OCI-LY3 (cell line): ENCODE measurements at regions not wholly inside any gene's neighbourhood (a gene's known extent, or its start where the extent isn't known, plus 50 kb on each side); places are given as distances from the start of the nearest gene placed in this dataset.

Experiments
- H2AFZ ChIP-seq: fragments of 200-600, 300-600 bp; shearing (Covaris generic); 2 replicates; pipeline ENCODE4 v1.6.0; 2014; ENCODE audit warnings: antibody characterized with exemption, low read depth, low read length
- H3K27ac ChIP-seq: fragments of 200-600, 300-600 bp; sonication (generic); 2 replicates; pipeline ENCODE4 v1.5.1; 2014; ENCODE audit warnings: mild to moderate bottlenecking, low read length, moderate library complexity, mixed read lengths
- H3K27me3 ChIP-seq: fragments of 200-600, 300-600 bp; sonication (generic); 2 replicates; pipeline ENCODE4 v1.6.1; 2014; ENCODE audit warnings: low read depth, low read length, mixed read lengths
- H3K36me3 ChIP-seq: fragments of 200-600, 300-600 bp; sonication (generic); replicated peaks from 2 replicates; pipeline ENCODE3; 2014; ENCODE audit warnings: low read depth, low read length, mixed read lengths
- H3K4me1 ChIP-seq: fragments of 300-600, 200-600 bp; sonication (generic); 2 replicates; pipeline ENCODE4 v1.6.1; 2014; ENCODE audit warnings: low read length, mixed read lengths
- H3K4me2 ChIP-seq: fragments of 200-600, 300-600 bp; sonication (generic); 2 replicates; pipeline ENCODE4 v1.6.1; 2014; ENCODE audit warnings: low read length, mixed read lengths
- H3K4me3 ChIP-seq: fragments of 300-600, 200-600 bp; sonication (generic); 2 replicates; pipeline ENCODE4 v1.5.1; 2014; ENCODE audit warnings: antibody characterized with exemption, mild to moderate bottlenecking, low read length, moderate library complexity
- H3K79me2 ChIP-seq: fragments of 300-600, 200-600 bp; shearing (Covaris generic); 2 replicates; pipeline ENCODE4 v1.6.1; 2014; ENCODE audit warnings: mild to moderate bottlenecking, low read length, mixed read lengths
- H3K9ac ChIP-seq: fragments of 300-600, 200-600 bp; shearing (Covaris generic); 2 replicates; pipeline ENCODE4 v1.6.0; 2014; ENCODE audit warnings: mild to moderate bottlenecking, low read length, moderate library complexity
- H3K9me3 ChIP-seq: fragments of 200-600, 300-600 bp; shearing (Covaris generic); 2 replicates; pipeline ENCODE4 v1.6.1; 2014; ENCODE audit warnings: low read length, mixed read lengths; ENCODE audit not compliant: insufficient read depth
- H4K20me1 ChIP-seq: fragments of 200-600, 300-600 bp; sonication (generic); 2 replicates; pipeline ENCODE4 v1.6.1; 2016; ENCODE audit warnings: low read length, mixed read lengths; ENCODE audit not compliant: insufficient read depth
- EZH2phosphoT487 ChIP-seq: fragments of 200-600 bp; shearing (Covaris generic); IDR thresholded peaks from 2 replicates; pipeline ENCODE4 v1.6.1; 2018; ENCODE audit warnings: antibody characterized with exemption, mixed run types, low read depth
- TF ChIP-seq, protein P1 (sequence below): fragments of 200-600, 300-600 bp; sonication (generic); IDR thresholded peaks from 2 replicates; pipeline ENCODE4 v1.5.1; 2014; ENCODE audit warnings: antibody characterized with exemption, low read length, low read depth

DNA sequence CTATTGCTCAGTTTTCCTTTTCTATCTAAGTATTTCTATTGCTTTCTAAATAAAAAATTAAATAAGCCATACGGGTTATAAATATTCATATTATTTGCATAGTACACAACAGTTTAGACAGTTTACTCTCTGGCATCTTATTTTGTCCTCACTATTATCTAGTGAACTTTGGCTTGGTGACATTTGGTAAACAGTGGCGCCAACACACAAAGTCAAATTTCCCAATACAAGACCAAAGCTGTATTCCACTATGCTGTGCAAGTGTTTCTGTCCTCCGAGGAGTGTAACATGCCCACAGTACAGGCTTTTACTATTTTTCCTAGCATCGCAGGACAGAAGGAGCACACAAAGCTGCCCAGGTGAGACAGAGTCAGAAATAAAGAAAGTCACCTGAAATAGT lies 61.7 kb upstream of the TP63 start:
- TF ChIP-seq EZH2phosphoT487: no peak
- TF ChIP-seq, protein P1, sequence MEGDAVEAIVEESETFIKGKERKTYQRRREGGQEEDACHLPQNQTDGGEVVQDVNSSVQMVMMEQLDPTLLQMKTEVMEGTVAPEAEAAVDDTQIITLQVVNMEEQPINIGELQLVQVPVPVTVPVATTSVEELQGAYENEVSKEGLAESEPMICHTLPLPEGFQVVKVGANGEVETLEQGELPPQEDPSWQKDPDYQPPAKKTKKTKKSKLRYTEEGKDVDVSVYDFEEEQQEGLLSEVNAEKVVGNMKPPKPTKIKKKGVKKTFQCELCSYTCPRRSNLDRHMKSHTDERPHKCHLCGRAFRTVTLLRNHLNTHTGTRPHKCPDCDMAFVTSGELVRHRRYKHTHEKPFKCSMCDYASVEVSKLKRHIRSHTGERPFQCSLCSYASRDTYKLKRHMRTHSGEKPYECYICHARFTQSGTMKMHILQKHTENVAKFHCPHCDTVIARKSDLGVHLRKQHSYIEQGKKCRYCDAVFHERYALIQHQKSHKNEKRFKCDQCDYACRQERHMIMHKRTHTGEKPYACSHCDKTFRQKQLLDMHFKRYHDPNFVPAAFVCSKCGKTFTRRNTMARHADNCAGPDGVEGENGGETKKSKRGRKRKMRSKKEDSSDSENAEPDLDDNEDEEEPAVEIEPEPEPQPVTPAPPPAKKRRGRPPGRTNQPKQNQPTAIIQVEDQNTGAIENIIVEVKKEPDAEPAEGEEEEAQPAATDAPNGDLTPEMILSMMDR: no peak
- H2AFZ ChIP-seq: no peak overlapping the region
- H3K4me2 ChIP-seq: peak overlapping the region; percentile 77; the same call in 1 of the 2 replicates
- peak overlapping the region; percentile 91 for H3K27ac ChIP-seq
- peak overlapping the region; percentile 74; the same call in 1 of the 2 replicates for H3K9ac ChIP-seq
- no peaks in the 10 kb centered on the region for H3K9me3 ChIP-seq
- H3K4me3 ChIP-seq: no peak overlapping the region
- no peaks in the 10 kb centered on the region for H3K79me2 ChIP-seq
- no peaks in the 10 kb centered on the region for H3K36me3 ChIP-seq
- H3K4me1 ChIP-seq: peaks cover 98% of the 10 kb centered on the region
- H3K27me3 ChIP-seq: no peaks in the 10 kb centered on the region
- H4K20me1 ChIP-seq: no peaks in the 10 kb centered on the region

DNA sequence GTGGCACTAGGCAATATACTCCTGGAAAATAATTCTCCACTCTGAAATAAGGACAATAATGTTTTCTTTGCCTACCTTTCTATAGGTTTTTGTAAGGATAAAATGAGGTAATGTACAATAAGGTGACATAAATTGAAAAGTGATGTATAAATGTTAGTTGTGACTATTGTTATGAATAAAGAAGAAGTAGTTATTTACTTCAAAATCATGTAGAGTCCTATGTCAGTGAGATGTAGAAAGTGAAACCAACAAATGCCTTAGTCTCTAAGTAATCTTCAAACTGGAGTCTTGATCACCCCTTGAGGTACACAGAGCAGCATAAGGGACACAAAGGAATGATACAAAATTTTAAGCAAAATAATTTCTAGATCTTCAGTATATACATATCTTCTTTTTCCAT lies 60.3 kb upstream of the TP63 start:
- no peaks in the 10 kb centered on the region for H3K36me3 ChIP-seq
- peak overlapping the region; percentile 72 for H3K4me2 ChIP-seq
- no peak for TF ChIP-seq EZH2phosphoT487
- TF ChIP-seq, protein P1: no peak
- H3K27me3 ChIP-seq: no peaks in the 10 kb centered on the region
- H3K4me3 ChIP-seq: peak overlapping the region; percentile 35; the same call in 1 of the 2 replicates
- peak overlapping the region; percentile 75 for H3K9ac ChIP-seq
- no peak overlapping the region for H2AFZ ChIP-seq
- peaks cover 87% of the 10 kb centered on the region for H3K4me1 ChIP-seq
- H3K79me2 ChIP-seq: no peaks in the 10 kb centered on the region
- H4K20me1 ChIP-seq: no peaks in the 10 kb centered on the region
- H3K9me3 ChIP-seq: no peaks in the 10 kb centered on the region
- peak overlapping the region; percentile 91 for H3K27ac ChIP-seq

DNA sequence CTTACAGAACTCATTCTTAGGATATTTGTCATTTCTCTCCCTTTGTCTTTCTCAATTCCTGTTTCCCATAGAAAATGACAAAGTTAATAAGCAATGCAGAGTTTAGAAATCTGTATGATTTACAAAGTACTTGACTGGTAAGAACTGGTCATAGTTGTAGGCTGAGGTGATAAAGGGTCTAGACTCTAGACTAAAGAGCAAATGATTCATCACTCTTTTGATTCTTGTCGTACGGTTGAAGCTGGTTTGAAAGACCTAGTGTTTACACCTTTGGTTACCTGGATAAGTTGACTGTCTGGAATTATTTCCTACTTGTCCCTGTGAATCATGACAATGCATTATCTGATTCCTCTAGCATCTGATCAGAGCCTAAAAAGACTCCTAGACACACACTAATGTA lies 58.9 kb upstream of the TP63 start:
- no peaks in the 10 kb centered on the region for H4K20me1 ChIP-seq
- no peaks in the 10 kb centered on the region for H3K36me3 ChIP-seq
- TF ChIP-seq EZH2phosphoT487: no peak
- TF ChIP-seq, protein P1: no peak
- H3K79me2 ChIP-seq: no peaks in the 10 kb centered on the region
- peak overlapping the region; percentile 72 for H3K4me2 ChIP-seq
- H3K9me3 ChIP-seq: no peaks in the 10 kb centered on the region
- H3K27ac ChIP-seq: peak overlapping the region; percentile 91
- H3K27me3 ChIP-seq: no peaks in the 10 kb centered on the region
- peak overlapping the region; percentile 38 for H3K4me3 ChIP-seq
- peaks cover 83% of the 10 kb centered on the region for H3K4me1 ChIP-seq
- peak overlapping the region; percentile 75 for H3K9ac ChIP-seq
- no peak overlapping the region for H2AFZ ChIP-seq

DNA sequence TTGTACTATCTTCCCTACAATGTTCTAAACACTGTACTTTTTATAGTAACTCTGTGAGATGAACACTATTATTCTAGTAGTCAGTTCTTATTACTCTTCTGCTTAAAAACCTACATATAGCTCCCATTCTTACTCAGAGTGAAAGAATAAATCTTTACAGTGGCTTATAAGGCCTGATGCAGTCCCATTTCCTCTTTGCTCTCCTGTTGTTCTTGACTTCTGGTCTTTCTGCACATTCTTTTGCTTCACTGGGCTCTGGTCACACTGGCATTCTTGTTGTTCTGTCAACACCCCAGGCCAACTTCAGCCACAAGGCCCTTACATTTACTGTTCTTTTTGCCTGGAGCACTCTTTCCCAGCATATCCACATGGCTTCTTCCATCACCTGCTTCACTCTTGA lies 58.2 kb upstream of the TP63 start:
- Histone ChIP-seq H3K4me1 (peaks cover 77% of the 10 kb centered on the region), H3K9me3 (no peaks in the 10 kb centered on the region)
- TF ChIP-seq EZH2phosphoT487: no peak
- TF ChIP-seq, protein P1: no peak

More for the DNA sequence above, 58.2 kb upstream of the TP63 start:
- Histone ChIP-seq H3K4me2 (peak overlapping the region; percentile 72), H3K9ac (peak overlapping the region; percentile 75), H2AFZ (no peak overlapping the region), H3K4me3 (peak overlapping the region; percentile 38; the same call in 1 of the 2 replicates), H3K36me3 (no peaks in the 10 kb centered on the region), H3K27ac (peak overlapping the region; percentile 91), H3K27me3 (no peaks in the 10 kb centered on the region), H4K20me1 (no peaks in the 10 kb centered on the region), H3K79me2 (no peaks in the 10 kb centered on the region)
